ENCODE measurements at regions not wholly inside any gene's neighbourhood (a gene's known extent, or its start where the extent isn't known, plus 50 kb on each side); places are given as distances from the start of the nearest gene placed in this dataset.

DNA sequence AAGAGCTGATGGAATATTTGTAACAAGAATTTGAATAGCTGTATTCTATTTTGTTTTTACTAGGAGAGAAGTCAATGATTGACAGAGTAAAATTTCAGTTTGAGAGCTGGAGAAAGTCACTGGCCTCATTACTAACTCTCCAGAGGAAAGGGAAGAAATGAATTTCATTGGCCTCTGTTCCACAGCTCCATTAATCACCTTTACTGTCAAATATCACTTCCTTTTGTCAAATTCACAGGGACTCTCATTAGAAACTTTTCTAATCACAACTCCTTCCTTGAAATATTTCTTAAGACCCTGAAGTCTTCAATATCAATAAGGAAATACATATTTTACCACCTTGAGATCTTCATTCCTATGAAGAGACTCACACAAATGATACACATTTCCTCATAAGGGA lies 379.9 kb upstream of the RASGRP1 start:
- no peak overlapping the region for H3K4me3 ChIP-seq (ENCODE audit: extremely low read depth in 1 of 4, insufficient read depth in 2 of 4, low read depth in 3 of 4, low read length in 4 of 4)
- no peaks in the 10 kb centered on the region for H4K20me1 ChIP-seq (replicated peaks in 1 of 2; ENCODE audit: control insufficient read depth in 1 of 2, insufficient read depth in 2 of 2, low read length in 2 of 2)
- H2BK15ac ChIP-seq (ENCODE audit: low read length): no peak overlapping the region
- no peaks in the 10 kb centered on the region for H3K36me3 ChIP-seq (ENCODE audit: control insufficient read depth in 2 of 4, insufficient read depth in 4 of 4, low read length in 3 of 4)
- no peak overlapping the region for H3K27ac ChIP-seq (ENCODE audit: low read depth, low read length)
- no peak overlapping the region for H4K8ac ChIP-seq (ENCODE audit: extremely low read depth, insufficient read depth, low read length)
- H3K4me1 ChIP-seq (replicated peaks in 1 of 4; ENCODE audit: control insufficient read depth in 3 of 4, insufficient read depth in 4 of 4, low read length in 3 of 4): no peaks in the 10 kb centered on the region; a peak in 1 of 7 replicates
- H3K4me2 ChIP-seq (ENCODE audit: insufficient read depth in 1 of 2, low read depth in 2 of 2, low read length in 2 of 2): no peak overlapping the region
- no peak overlapping the region for H2BK20ac ChIP-seq (ENCODE audit: low read length)
- H3K23me2 ChIP-seq (ENCODE audit: low read depth, low read length): no peaks in the 10 kb centered on the region
- no peak for DNase-seq (ENCODE audit: low read depth in 1 of 2, low spot score in 2 of 2)
- CTCF ChIA-PET (ENCODE audit: partially characterized antibody): no interaction called here
- peaks cover 0 to 1% (median 0%) of the 10 kb centered on the region in 4 experiments; a peak in 2 of 7 replicates for H3K27me3 ChIP-seq (replicated peaks in 1 of 4; ENCODE audit: control insufficient read depth in 3 of 4, extremely low read depth in 1 of 4, insufficient read depth in 3 of 4, low read length in 3 of 4)
- H2BK120ac ChIP-seq (replicated peaks; ENCODE audit: low read depth, low read length): no peak overlapping the region
- no peak overlapping the region for H2AFZ ChIP-seq (ENCODE audit: low read length)
- no peaks in the 10 kb centered on the region for H3K9me3 ChIP-seq (ENCODE audit: insufficient read depth in 2 of 2, low read depth in 1 of 2, low read length in 1 of 2)
- H3K4ac ChIP-seq (replicated peaks; ENCODE audit: insufficient read length, low read depth, low read length): no peak overlapping the region
- no peaks in the 10 kb centered on the region for H3K79me2 ChIP-seq (ENCODE audit: control insufficient read depth in 1 of 2, insufficient read depth in 2 of 2, low read length in 2 of 2)
- no peak overlapping the region for H3K14ac ChIP-seq (ENCODE audit: insufficient read length)
- no peak overlapping the region for H3K18ac ChIP-seq (ENCODE audit: extremely low read depth, low read length)
- POLR2A ChIA-PET (ENCODE audit: partially characterized antibody): no interaction called here
- no peak overlapping the region for H4K5ac ChIP-seq (ENCODE audit: insufficient read length, low read depth, low read length)
- no peak for FAIRE-seq
- no peak overlapping the region for H3K56ac ChIP-seq (replicated peaks; ENCODE audit: insufficient read length, low read depth, low read length)
- H2AK5ac ChIP-seq (ENCODE audit: low read depth, low read length): no peak overlapping the region
- no peak overlapping the region for H3K23ac ChIP-seq (ENCODE audit: insufficient read length)
- no peak overlapping the region for H2BK12ac ChIP-seq (ENCODE audit: low read depth, low read length)
- no peak overlapping the region for H4K91ac ChIP-seq (replicated peaks; ENCODE audit: insufficient read length, low read length)
- H2BK5ac ChIP-seq (ENCODE audit: low read depth, low read length): no peak overlapping the region
- no peaks in the 10 kb centered on the region for H3K79me1 ChIP-seq (ENCODE audit: low read depth, low read length)
- no peak overlapping the region for H3K9ac ChIP-seq (replicated peaks in 1 of 4; ENCODE audit: extremely low read depth in 1 of 4, low read depth in 3 of 4, low read length in 3 of 4)
- TF ChIP-seq HDAC6 (IDR thresholded peaks at IDR 0.05; ENCODE audit: low read depth, low read length) (no peak), CREB1 (IDR thresholded peaks at IDR 0.05) (no peak), HDAC2 (IDR thresholded peaks at IDR 0.05; ENCODE audit: borderline replicate concordance in 1 of 2, low read depth in 2 of 2, low read length in 2 of 2) (no peak), SIRT6 (IDR thresholded peaks at IDR 0.05; ENCODE audit: low read length) (no peak), POLR2A (IDR thresholded peaks at IDR 0.05; ENCODE audit: control extremely low read depth in 1 of 2, low read depth in 2 of 2, low read length in 2 of 2) (no peak), CHD1 (IDR thresholded peaks at IDR 0.05; ENCODE audit: low read depth, low read length) (no peak), CTBP2 (IDR thresholded peaks at IDR 0.05; ENCODE audit: borderline replicate concordance, insufficient read depth, insufficient read length, low read length) (no peak)
- TF ChIP-seq, protein P1, sequence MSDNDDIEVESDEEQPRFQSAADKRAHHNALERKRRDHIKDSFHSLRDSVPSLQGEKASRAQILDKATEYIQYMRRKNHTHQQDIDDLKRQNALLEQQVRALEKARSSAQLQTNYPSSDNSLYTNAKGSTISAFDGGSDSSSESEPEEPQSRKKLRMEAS (IDR thresholded peaks at IDR 0.05): no peak
